BLaER1 (cell line): ENCODE measurements at regions not wholly inside any gene's neighbourhood (a gene's known extent, or its start where the extent isn't known, plus 50 kb on each side); places are given as distances from the start of the nearest gene placed in this dataset.
"Not testable (repeated sequence)": the region's sequence is repeated elsewhere in the genome, so short reads cannot be mapped to it uniquely, and the experiment has no call there.

Experiments used
- H3K27ac ChIP-seq: shearing (Covaris generic); formaldehyde crosslinking; 2 replicates; pipeline ENCODE4 v1.8.1; 2022
- H3K27me3 ChIP-seq: shearing (Covaris generic); formaldehyde crosslinking; 2 replicates; pipeline ENCODE4 v1.8.1; 2022
- H3K36me3 ChIP-seq: shearing (Covaris generic); formaldehyde crosslinking; 2 replicates; pipeline ENCODE4 v1.8.1; 2022
- H3K4me1 ChIP-seq: shearing (Covaris generic); formaldehyde crosslinking; 2 replicates; pipeline ENCODE4 v1.8.1; 2022
- H3K4me2 ChIP-seq: shearing (Covaris generic); formaldehyde crosslinking; 2 replicates; pipeline ENCODE4 v1.8.1; 2022
- H3K4me3 ChIP-seq: shearing (Covaris generic); formaldehyde crosslinking; 2 replicates; pipeline ENCODE4 v1.8.1; 2022
- H3K9ac ChIP-seq: shearing (Covaris generic); formaldehyde crosslinking; 2 replicates; pipeline ENCODE4 v1.8.1; 2022
- H3K9me3 ChIP-seq: shearing (Covaris generic); formaldehyde crosslinking; 2 replicates; pipeline ENCODE4 v1.8.1; 2022
- H4K20me1 ChIP-seq: shearing (Covaris generic); formaldehyde crosslinking; 2 replicates; pipeline ENCODE4 v1.8.1; 2022
- Cebpa-rat ChIP-seq: shearing (Covaris generic); IDR thresholded peaks from 2 replicates; pipeline ENCODE4 v1.8.1; 2022

GRCh38 chr17:54177606-54178308 is 355.0 kb downstream of the KIF2B start:
- no peak overlapping the region for H3K4me3 ChIP-seq
- TF ChIP-seq Cebpa-rat, result no peak
- H3K4me2 ChIP-seq, result no peak overlapping the region

GRCh38 chr17:54180950-54181349 is 358.2 kb downstream of the KIF2B start:
- no peak overlapping the region for H3K4me2 ChIP-seq

More at GRCh38 chr17:54177606-54178308, 355.0 kb downstream of the KIF2B start:
- no peaks in the 10 kb centered on the region for H3K4me1 ChIP-seq
- no peak overlapping the region for H3K9ac ChIP-seq
- no peaks in the 10 kb centered on the region for H3K9me3 ChIP-seq
- H3K27ac ChIP-seq, result no peak overlapping the region
- no peaks in the 10 kb centered on the region for H3K27me3 ChIP-seq
- no peaks in the 10 kb centered on the region for H3K36me3 ChIP-seq
- no peaks in the 10 kb centered on the region for H4K20me1 ChIP-seq

DNA sequence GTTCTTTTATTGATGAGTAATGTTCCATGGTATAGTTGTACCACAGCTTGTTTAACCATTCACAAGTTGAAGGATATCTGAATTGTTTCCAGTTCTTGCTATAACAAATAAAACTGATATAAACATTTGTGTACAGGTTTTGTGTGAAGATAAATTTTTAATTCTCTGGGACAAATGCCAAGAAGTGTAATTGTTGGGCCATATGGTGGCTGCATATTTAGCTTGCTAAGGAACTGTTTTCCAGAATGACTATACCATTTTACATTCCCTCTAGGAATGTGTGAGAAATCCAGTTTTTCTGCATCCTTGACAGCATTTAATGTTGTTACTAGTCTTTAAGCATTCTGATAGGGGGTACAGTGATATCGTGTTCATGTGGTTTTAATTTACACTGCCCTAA is 368.5 kb downstream of the KIF2B start:
- no peak overlapping the region for H3K4me2 ChIP-seq
- H3K4me1 ChIP-seq, result no peaks in the 10 kb centered on the region
- no peaks in the 10 kb centered on the region for H3K36me3 ChIP-seq
- TF ChIP-seq Cebpa-rat, result no peak
- no peaks in the 10 kb centered on the region for H3K9me3 ChIP-seq
- H4K20me1 ChIP-seq, result no peaks in the 10 kb centered on the region
- H3K27ac ChIP-seq, result no peak overlapping the region
- no peak overlapping the region for H3K9ac ChIP-seq
- H3K4me3 ChIP-seq, result no peak overlapping the region
- no peaks in the 10 kb centered on the region for H3K27me3 ChIP-seq

More at GRCh38 chr17:54180950-54181349, 358.2 kb downstream of the KIF2B start:
- H3K27me3 ChIP-seq, result no peaks in the 10 kb centered on the region
- no peaks in the 10 kb centered on the region for H3K4me1 ChIP-seq
- no peak overlapping the region for H3K27ac ChIP-seq
- no peak for TF ChIP-seq Cebpa-rat
- H3K4me3 ChIP-seq, result no peak overlapping the region
- H3K9me3 ChIP-seq, result no peaks in the 10 kb centered on the region
- no peak overlapping the region for H3K9ac ChIP-seq
- H4K20me1 ChIP-seq, result no peaks in the 10 kb centered on the region
- no peaks in the 10 kb centered on the region for H3K36me3 ChIP-seq

- Histone ChIP-seq H3K9ac (no peak overlapping the region), H3K27me3 (no peaks in the 10 kb centered on the region), H3K4me1 (no peaks in the 10 kb centered on the region), H4K20me1 (no peaks in the 10 kb centered on the region), H3K9me3 (no peaks in the 10 kb centered on the region), H3K27ac (no peak overlapping the region), H3K4me2 (no peak overlapping the region), H3K4me3 (no peak overlapping the region), H3K36me3 (no peaks in the 10 kb centered on the region)
- no peak for TF ChIP-seq Cebpa-rat
Measured at GRCh38 chr17:54194268-54194667, 371.5 kb downstream of the KIF2B start.

DNA sequence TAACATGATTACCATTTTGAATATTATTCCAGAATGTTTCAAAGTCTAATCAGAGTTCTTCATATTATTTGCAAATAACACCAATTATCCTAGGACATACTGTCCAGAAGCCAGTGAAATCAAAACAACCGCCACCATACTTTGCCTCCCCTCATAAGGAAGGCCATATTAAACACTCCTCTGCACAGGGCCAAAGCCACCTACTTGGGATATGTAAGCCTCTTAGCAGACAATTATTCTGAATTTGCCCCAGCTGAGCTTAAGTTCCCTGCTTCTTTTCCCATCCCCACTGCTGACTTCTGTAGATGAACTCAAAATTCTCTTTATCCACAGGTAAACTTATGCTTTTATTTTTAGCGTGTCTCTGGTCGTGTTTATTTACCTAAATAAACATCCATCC is 374.0 kb downstream of the KIF2B start:
- H3K9ac ChIP-seq, result no peak overlapping the region
- H3K4me2 ChIP-seq, result no peak overlapping the region
- H3K27me3 ChIP-seq, result no peaks in the 10 kb centered on the region
- no peaks in the 10 kb centered on the region for H3K9me3 ChIP-seq
- H3K4me1 ChIP-seq, result no peaks in the 10 kb centered on the region
- no peak overlapping the region for H3K4me3 ChIP-seq
- no peak for TF ChIP-seq Cebpa-rat
- H3K36me3 ChIP-seq, result no peaks in the 10 kb centered on the region
- H3K27ac ChIP-seq, result no peak overlapping the region
- no peaks in the 10 kb centered on the region for H4K20me1 ChIP-seq

DNA sequence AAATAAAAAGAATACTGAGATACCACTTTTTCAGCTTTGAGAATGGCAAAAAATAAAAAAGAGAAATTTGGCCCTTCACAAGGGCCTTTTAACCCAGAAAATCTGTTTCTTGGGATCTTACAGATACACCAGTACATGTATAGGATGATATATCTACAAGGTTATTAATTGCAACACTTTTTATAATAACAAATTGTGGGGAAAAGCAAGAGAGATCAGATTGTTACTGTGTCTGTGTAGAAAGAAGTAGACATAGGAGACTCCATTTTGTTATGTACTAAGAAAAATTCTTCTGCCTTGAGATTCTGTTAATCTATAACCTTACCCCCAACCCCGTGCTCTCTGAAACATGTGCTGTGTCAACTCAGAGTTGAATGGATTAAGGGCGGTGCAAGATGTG is 378.7 kb downstream of the KIF2B start:
- not testable (repeated sequence) for H3K4me2 ChIP-seq, H3K4me1 ChIP-seq, H3K9me3 ChIP-seq, H3K36me3 ChIP-seq, H3K27ac ChIP-seq, H3K4me3 ChIP-seq, H3K9ac ChIP-seq, H3K27me3 ChIP-seq, H4K20me1 ChIP-seq

- no peak overlapping the region for H3K4me2 ChIP-seq
- H3K27me3 ChIP-seq, result no peaks in the 10 kb centered on the region
- no peaks in the 10 kb centered on the region for H3K36me3 ChIP-seq
- no peaks in the 10 kb centered on the region for H3K9me3 ChIP-seq
- no peak overlapping the region for H3K9ac ChIP-seq
- no peaks in the 10 kb centered on the region for H4K20me1 ChIP-seq
- no peaks in the 10 kb centered on the region for H3K4me1 ChIP-seq
- TF ChIP-seq Cebpa-rat, result no peak
- no peak overlapping the region for H3K27ac ChIP-seq
- H3K4me3 ChIP-seq, result no peak overlapping the region
Measured at GRCh38 chr17:54220829-54221228, 398.1 kb downstream of the KIF2B start.

DNA sequence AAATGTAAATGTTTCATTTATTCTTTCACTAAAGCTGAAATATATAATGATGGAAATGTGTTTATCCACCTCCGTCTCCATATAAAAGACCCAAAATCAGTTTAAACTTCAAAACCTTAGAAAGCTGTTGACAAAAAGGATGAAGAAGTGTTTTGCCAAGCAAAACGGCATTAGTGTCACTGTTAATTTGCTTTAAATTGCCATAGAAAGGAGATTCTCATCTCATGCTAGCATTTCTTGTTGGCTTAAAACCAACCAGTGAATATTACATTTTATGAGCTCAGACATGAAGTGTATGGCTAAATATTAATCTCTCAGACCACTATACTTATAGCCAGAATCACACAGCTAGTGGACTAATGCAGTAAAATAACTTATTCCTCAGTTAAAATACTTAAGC is 398.8 kb downstream of the KIF2B start:
- H3K9ac ChIP-seq, result no peak overlapping the region
- no peaks in the 10 kb centered on the region for H3K36me3 ChIP-seq
- no peak overlapping the region for H3K4me3 ChIP-seq
- no peaks in the 10 kb centered on the region for H3K4me1 ChIP-seq
- H3K9me3 ChIP-seq, result no peaks in the 10 kb centered on the region
- no peak overlapping the region for H3K27ac ChIP-seq
- H3K4me2 ChIP-seq, result no peak overlapping the region
- no peaks in the 10 kb centered on the region for H3K27me3 ChIP-seq
- no peaks in the 10 kb centered on the region for H4K20me1 ChIP-seq
- TF ChIP-seq Cebpa-rat, result no peak

GRCh38 chr17:54235571-54235970 is 412.8 kb downstream of the KIF2B start:
- no peak overlapping the region for H3K4me2 ChIP-seq
- TF ChIP-seq Cebpa-rat, result no peak
- no peaks in the 10 kb centered on the region for H4K20me1 ChIP-seq
- H3K36me3 ChIP-seq, result no peaks in the 10 kb centered on the region
- H3K27ac ChIP-seq, result no peak overlapping the region
- H3K9me3 ChIP-seq, result no peaks in the 10 kb centered on the region
- no peaks in the 10 kb centered on the region for H3K27me3 ChIP-seq
- H3K4me3 ChIP-seq, result no peak overlapping the region
- H3K9ac ChIP-seq, result no peak overlapping the region
- no peaks in the 10 kb centered on the region for H3K4me1 ChIP-seq

- H3K4me2 ChIP-seq, result no peak overlapping the region
- no peak for TF ChIP-seq Cebpa-rat
- no peaks in the 10 kb centered on the region for H3K9me3 ChIP-seq
- H3K27me3 ChIP-seq, result no peaks in the 10 kb centered on the region
- H3K9ac ChIP-seq, result no peak overlapping the region
- no peaks in the 10 kb centered on the region for H3K4me1 ChIP-seq
- H3K27ac ChIP-seq, result no peak overlapping the region
- H3K4me3 ChIP-seq, result no peak overlapping the region
- no peaks in the 10 kb centered on the region for H3K36me3 ChIP-seq
- H4K20me1 ChIP-seq, result no peaks in the 10 kb centered on the region
Measured at GRCh38 chr17:54237911-54238515, 415.3 kb downstream of the KIF2B start.
